ENCODE measurements at regions not wholly inside any gene's neighbourhood (a gene's known extent, or its start where the extent isn't known, plus 50 kb on each side); places are given as distances from the start of the nearest gene placed in this dataset.

- DNase-seq (no peak), ATAC-seq (ENCODE audit: insufficient read depth, low read depth) (no peak)
- H3K79me2 ChIP-seq (ENCODE audit: insufficient read depth, low read length), result no peaks in the 10 kb centered on the region
- H3K27ac ChIP-seq (ENCODE audit: low read length), result no peak overlapping the region
- no peaks in the 10 kb centered on the region for H3K36me3 ChIP-seq (ENCODE audit: insufficient read depth, low read length)
- no peak overlapping the region for H3K4me2 ChIP-seq (ENCODE audit: insufficient read depth, low read length)
- no peak overlapping the region for H3K9ac ChIP-seq (ENCODE audit: low read depth, low read length)
- no peaks in the 10 kb centered on the region for H4K20me1 ChIP-seq (ENCODE audit: insufficient read depth, low read length)
- no peaks in the 10 kb centered on the region for H3K4me1 ChIP-seq (ENCODE audit: insufficient read depth, low read length)
- no peaks in the 10 kb centered on the region for H3K27me3 ChIP-seq (ENCODE audit: insufficient read depth, low read length, poor library complexity)
- no peak overlapping the region for H3K4me3 ChIP-seq (ENCODE audit: low read depth in 1 of 2, low read length in 2 of 2)
- H2AFZ ChIP-seq (ENCODE audit: low read depth, low read length), result no peak overlapping the region
- TF ChIP-seq EZH2 (IDR thresholded peaks at IDR 0.05; ENCODE audit: borderline replicate concordance, low read depth, low read length, severe bottlenecking), result no peak
- TF ChIP-seq CTCF (IDR thresholded peaks at IDR 0.05; ENCODE audit: borderline replicate concordance, extremely low read depth, low read length, poor library complexity, severe bottlenecking), result no peak
- no peaks in the 10 kb centered on the region for H3K9me3 ChIP-seq (ENCODE audit: insufficient read depth, low read length, severe bottlenecking)
These were observed 130.9 kb upstream of the MKLN1 start for GRCh38 chr7:131196803-131197202.

- Histone ChIP-seq H3K36me3 (ENCODE audit: insufficient read depth, low read length) (no peaks in the 10 kb centered on the region), H3K4me2 (ENCODE audit: insufficient read depth, low read length) (no peak overlapping the region)
These were observed 129.6 kb upstream of the MKLN1 start for GRCh38 chr7:131197920-131198615.

GRCh38 chr7:131202451-131202850 lies 125.2 kb upstream of the MKLN1 start:
- Histone ChIP-seq H2AFZ (ENCODE audit: low read depth, low read length) (no peak overlapping the region), H3K4me2 (ENCODE audit: insufficient read depth, low read length) (no peak overlapping the region), H3K79me2 (ENCODE audit: insufficient read depth, low read length) (no peaks in the 10 kb centered on the region), H3K36me3 (ENCODE audit: insufficient read depth, low read length) (no peaks in the 10 kb centered on the region), H3K9ac (ENCODE audit: low read depth, low read length) (no peak overlapping the region), H3K4me1 (ENCODE audit: insufficient read depth, low read length) (no peaks in the 10 kb centered on the region), H3K27ac (ENCODE audit: low read length) (no peak overlapping the region), H3K27me3 (ENCODE audit: insufficient read depth, low read length, poor library complexity) (no peaks in the 10 kb centered on the region), H3K4me3 (ENCODE audit: low read depth in 1 of 2, low read length in 2 of 2) (no peak overlapping the region), H3K9me3 (ENCODE audit: insufficient read depth, low read length, severe bottlenecking) (no peaks in the 10 kb centered on the region), H4K20me1 (ENCODE audit: insufficient read depth, low read length) (no peaks in the 10 kb centered on the region)
- ATAC-seq (ENCODE audit: insufficient read depth, low read depth), result no peak
- no peak for DNase-seq
- TF ChIP-seq CTCF (IDR thresholded peaks at IDR 0.05; ENCODE audit: borderline replicate concordance, extremely low read depth, low read length, poor library complexity, severe bottlenecking), result no peak
- no peak for TF ChIP-seq EZH2 (IDR thresholded peaks at IDR 0.05; ENCODE audit: borderline replicate concordance, low read depth, low read length, severe bottlenecking)

More at GRCh38 chr7:131197920-131198615, 129.6 kb upstream of the MKLN1 start:
- H3K27ac ChIP-seq (ENCODE audit: low read length), result no peak overlapping the region
- H3K9ac ChIP-seq (ENCODE audit: low read depth, low read length), result no peak overlapping the region
- no peaks in the 10 kb centered on the region for H3K9me3 ChIP-seq (ENCODE audit: insufficient read depth, low read length, severe bottlenecking)
- H3K4me1 ChIP-seq (ENCODE audit: insufficient read depth, low read length), result no peaks in the 10 kb centered on the region
- H2AFZ ChIP-seq (ENCODE audit: low read depth, low read length), result no peak overlapping the region
- H4K20me1 ChIP-seq (ENCODE audit: insufficient read depth, low read length), result no peaks in the 10 kb centered on the region
- DNase-seq (no peak), ATAC-seq (ENCODE audit: insufficient read depth, low read depth) (peak; percentile 50; the same call in 2 of the 3 replicates)
- no peaks in the 10 kb centered on the region for H3K27me3 ChIP-seq (ENCODE audit: insufficient read depth, low read length, poor library complexity)
- no peak for TF ChIP-seq CTCF (IDR thresholded peaks at IDR 0.05; ENCODE audit: borderline replicate concordance, extremely low read depth, low read length, poor library complexity, severe bottlenecking)
- TF ChIP-seq EZH2 (IDR thresholded peaks at IDR 0.05; ENCODE audit: borderline replicate concordance, low read depth, low read length, severe bottlenecking), result no peak
- no peak overlapping the region for H3K4me3 ChIP-seq (ENCODE audit: low read depth in 1 of 2, low read length in 2 of 2)
- H3K79me2 ChIP-seq (ENCODE audit: insufficient read depth, low read length), result no peaks in the 10 kb centered on the region
